Chondrocyte (in vitro differentiated cells): ENCODE measurements at regions not wholly inside any gene's neighbourhood (a gene's known extent, or its start where the extent isn't known, plus 50 kb on each side); places are given as distances from the start of the nearest gene placed in this dataset.

Experiments used
- DNase-seq: peaks from one replicate; pipeline ENCODE4 v3.0.0; 2021; ENCODE audit warnings: mixed read lengths, low spot score
- H3K27ac Mint-ChIP-seq: one replicate; pipeline ENCODE4 v1.8.0; 2021; ENCODE audit warnings: mild to moderate bottlenecking, moderate library complexity, mixed read lengths; ENCODE audit not compliant: unreplicated experiment
- H3K27me3 Mint-ChIP-seq: 2 replicates; pipeline ENCODE4 v1.8.0; 2021; ENCODE audit warnings: low read depth, mixed read lengths
- H3K36me3 Mint-ChIP-seq: 2 replicates; pipeline ENCODE4 v1.8.0; 2021; ENCODE audit warnings: low read depth, mixed read lengths
- H3K4me1 Mint-ChIP-seq: 2 replicates; pipeline ENCODE4 v1.8.0; 2021; ENCODE audit warnings: low read depth, mild to moderate bottlenecking, mixed read lengths
- H3K4me3 Mint-ChIP-seq: one replicate; pipeline ENCODE4 v1.8.0; 2021; ENCODE audit warnings: mild to moderate bottlenecking, moderate library complexity, mixed read lengths; ENCODE audit not compliant: unreplicated experiment
- H3K9me3 Mint-ChIP-seq: 2 replicates; pipeline ENCODE4 v1.8.0; 2021; ENCODE audit warnings: low read depth, mixed read lengths
- TF ChIP-seq, protein P1 (sequence below): fragments of 200-600 bp; sonication (generic); IDR thresholded peaks from 2 replicates; pipeline ENCODE4 v1.5.0; 2021; ENCODE audit warnings: antibody characterized with exemption, mild to moderate bottlenecking, moderate library complexity

DNA sequence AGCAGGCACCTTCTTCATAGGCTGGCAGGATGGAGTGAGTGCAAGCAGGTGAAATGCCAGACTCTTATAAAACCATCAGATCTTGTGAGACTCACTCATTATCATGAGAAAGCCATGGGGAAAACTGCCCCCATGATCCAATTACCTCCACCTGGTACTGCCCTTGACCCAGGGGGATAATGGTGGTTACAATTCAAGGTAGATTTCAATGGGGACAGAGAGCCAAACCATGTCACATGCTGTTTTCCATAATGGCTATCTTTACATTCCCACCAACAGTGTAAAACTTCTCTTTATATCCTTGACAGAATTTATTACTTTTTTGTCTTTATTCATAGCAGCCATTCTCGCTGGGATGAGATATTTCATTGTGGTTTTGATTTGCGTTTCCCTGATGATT, 663.0 kb upstream of the AGA start:
- Mint-ChIP-seq H3K9me3 (no peaks in the 10 kb centered on the region), H3K36me3 (no peaks in the 10 kb centered on the region), H3K27ac (no peak overlapping the region), H3K27me3 (no peaks in the 10 kb centered on the region), H3K4me1 (no peaks in the 10 kb centered on the region), H3K4me3 (no peak overlapping the region)
- no peak for DNase-seq
- TF ChIP-seq, protein P1, sequence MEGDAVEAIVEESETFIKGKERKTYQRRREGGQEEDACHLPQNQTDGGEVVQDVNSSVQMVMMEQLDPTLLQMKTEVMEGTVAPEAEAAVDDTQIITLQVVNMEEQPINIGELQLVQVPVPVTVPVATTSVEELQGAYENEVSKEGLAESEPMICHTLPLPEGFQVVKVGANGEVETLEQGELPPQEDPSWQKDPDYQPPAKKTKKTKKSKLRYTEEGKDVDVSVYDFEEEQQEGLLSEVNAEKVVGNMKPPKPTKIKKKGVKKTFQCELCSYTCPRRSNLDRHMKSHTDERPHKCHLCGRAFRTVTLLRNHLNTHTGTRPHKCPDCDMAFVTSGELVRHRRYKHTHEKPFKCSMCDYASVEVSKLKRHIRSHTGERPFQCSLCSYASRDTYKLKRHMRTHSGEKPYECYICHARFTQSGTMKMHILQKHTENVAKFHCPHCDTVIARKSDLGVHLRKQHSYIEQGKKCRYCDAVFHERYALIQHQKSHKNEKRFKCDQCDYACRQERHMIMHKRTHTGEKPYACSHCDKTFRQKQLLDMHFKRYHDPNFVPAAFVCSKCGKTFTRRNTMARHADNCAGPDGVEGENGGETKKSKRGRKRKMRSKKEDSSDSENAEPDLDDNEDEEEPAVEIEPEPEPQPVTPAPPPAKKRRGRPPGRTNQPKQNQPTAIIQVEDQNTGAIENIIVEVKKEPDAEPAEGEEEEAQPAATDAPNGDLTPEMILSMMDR, result no peak

DNA sequence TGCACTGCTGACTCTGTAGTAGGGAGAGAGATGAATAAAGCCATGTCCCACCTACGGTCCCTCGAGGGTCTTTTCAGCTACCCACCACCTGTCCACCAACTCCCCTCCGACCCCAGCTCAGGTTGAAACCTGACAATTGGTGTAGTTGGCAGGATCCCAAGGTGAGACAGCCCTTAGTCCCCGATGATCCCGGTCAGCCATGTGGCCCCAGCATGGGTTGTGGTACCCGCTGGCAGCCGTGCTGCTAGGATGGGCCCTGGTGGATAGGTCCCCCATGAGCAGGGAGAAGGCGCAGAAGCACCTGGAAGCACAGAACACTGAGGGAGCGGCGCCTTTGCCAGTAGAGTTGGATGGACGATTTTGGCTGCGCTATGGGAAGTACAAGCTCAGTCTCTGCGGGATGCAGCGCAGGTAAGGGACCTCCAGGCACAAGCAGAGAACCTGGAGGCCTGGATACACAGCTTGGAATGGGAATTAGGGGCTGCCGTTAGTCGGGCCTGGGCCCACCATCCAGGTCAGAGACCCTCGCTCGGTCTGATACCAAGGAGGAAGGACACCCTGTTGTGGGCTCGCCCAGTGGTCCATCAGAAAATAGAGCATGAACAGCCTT, 694.6 kb upstream of the AGA start:
- H3K4me1 Mint-ChIP-seq, result no peaks in the 10 kb centered on the region
- no peak overlapping the region for H3K27ac Mint-ChIP-seq
- no peak overlapping the region for H3K4me3 Mint-ChIP-seq
- H3K9me3 Mint-ChIP-seq, result peaks cover 14% of the 10 kb centered on the region
- no peaks in the 10 kb centered on the region for H3K36me3 Mint-ChIP-seq
- DNase-seq, result no peak
- TF ChIP-seq, protein P1, result no peak
- H3K27me3 Mint-ChIP-seq, result peaks cover 5% of the 10 kb centered on the region

DNA sequence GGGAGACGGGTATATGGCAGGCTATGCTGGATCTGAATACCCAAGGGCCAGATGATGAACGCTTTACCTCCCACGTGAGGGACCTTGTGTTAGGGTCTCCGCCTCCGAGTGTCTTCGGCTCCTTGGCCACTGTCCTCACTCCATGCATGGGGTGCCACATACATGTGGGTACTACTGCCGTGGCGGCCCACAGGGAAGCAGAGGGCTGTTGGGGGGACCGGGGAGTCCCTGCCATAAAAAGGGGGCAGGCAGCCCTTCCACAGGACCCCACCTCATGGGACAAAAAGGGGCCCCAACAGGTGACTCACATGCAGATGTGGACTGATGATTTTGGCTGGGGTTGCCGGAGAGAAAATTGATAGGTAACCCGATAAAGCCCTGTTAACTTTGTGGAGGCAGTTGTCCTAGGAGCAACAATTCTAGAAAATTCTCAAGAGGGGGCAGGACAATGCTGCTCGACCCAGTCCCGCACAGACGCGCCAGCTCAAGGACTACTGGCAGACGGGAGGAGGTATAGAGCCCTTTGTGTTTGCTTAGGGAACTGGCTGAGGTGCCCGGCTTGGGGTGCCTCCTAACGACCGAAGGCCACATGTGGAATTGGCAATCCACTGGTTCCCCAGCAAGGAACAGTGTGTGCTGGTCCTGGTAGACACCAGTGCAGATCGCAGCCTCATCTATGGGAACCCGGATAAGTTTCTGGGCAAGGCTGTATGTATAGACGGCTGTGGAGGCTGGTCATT, 695.7 kb upstream of the AGA start:
- H3K4me3 Mint-ChIP-seq, result no peak overlapping the region
- DNase-seq, result no peak
- TF ChIP-seq, protein P1, result no peak
- peaks cover 15% of the 10 kb centered on the region for H3K9me3 Mint-ChIP-seq
- H3K27ac Mint-ChIP-seq, result no peak overlapping the region
- H3K36me3 Mint-ChIP-seq, result no peaks in the 10 kb centered on the region
- H3K27me3 Mint-ChIP-seq, result peaks cover 5% of the 10 kb centered on the region
- no peaks in the 10 kb centered on the region for H3K4me1 Mint-ChIP-seq

DNA sequence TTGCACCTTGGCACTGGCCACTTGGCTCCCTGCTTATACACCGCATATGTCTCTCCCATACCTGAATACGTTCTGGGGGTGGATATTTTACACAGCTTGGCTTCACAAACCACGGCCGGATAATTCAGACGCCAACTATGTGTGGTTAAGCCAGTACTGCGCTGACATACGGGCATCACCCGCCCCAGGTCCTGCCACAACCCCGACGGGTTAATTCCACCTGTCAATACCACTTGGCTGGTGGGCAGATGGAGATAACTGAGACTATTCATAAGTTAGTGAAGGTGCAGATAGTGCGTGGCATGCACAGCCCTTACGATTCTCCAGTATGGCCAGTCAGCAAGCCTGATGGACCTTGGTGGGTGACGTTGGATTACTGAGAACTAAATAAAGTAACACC, 696.3 kb upstream of the AGA start:
- no peaks in the 10 kb centered on the region for H3K36me3 Mint-ChIP-seq
- peaks cover 4% of the 10 kb centered on the region for H3K27me3 Mint-ChIP-seq
- H3K4me1 Mint-ChIP-seq, result no peaks in the 10 kb centered on the region
- no peak for DNase-seq
- H3K27ac Mint-ChIP-seq, result no peak overlapping the region
- H3K4me3 Mint-ChIP-seq, result no peak overlapping the region
- TF ChIP-seq, protein P1, result no peak
- peaks cover 18% of the 10 kb centered on the region for H3K9me3 Mint-ChIP-seq

DNA sequence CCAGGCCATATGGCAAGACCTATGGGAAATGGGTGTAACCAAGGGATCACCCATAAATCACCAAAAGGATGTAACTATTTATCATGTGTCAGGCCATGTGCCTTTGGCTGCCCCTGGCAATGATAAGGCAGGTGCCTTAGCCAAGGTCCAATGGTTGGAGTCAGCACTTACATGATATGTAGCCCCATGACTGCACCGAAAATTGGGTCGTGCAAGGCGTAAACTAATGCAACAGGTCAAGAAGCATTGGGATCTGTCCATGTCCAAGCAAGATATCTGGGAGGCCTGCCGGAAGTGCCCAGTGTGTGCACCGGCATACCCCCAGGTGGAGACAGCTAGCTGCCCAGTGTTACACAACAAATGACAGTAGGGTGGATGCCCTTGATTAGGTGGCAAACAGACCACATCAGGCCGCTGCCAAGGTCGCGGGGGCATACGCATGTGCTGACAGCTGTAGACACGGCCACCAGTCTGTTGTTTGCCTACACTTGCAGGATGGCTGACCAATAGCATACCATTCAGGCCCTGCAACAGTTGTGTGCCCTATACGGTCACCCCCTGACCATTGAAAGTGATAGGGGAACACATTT, 698.2 kb upstream of the AGA start:
- H3K27ac Mint-ChIP-seq, result no peak overlapping the region
- no peaks in the 10 kb centered on the region for H3K4me1 Mint-ChIP-seq
- H3K36me3 Mint-ChIP-seq, result no peaks in the 10 kb centered on the region
- no peaks in the 10 kb centered on the region for H3K27me3 Mint-ChIP-seq
- H3K4me3 Mint-ChIP-seq, result no peak overlapping the region
- H3K9me3 Mint-ChIP-seq, result peaks cover 18% of the 10 kb centered on the region
- DNase-seq, result no peak
- TF ChIP-seq, protein P1, result no peak
